Trophoblast cell (in vitro differentiated cells and primary cell): ENCODE measurements at regions not wholly inside any gene's neighbourhood (a gene's known extent, or its start where the extent isn't known, plus 50 kb on each side); places are given as distances from the start of the nearest gene placed in this dataset.

Experiments
- DNase-seq, 2 donors: peaks; one replicate each; pipeline ENCODE4 v3.0.0-alpha.2; 2016
- H2AFZ ChIP-seq: 2 replicates; pipeline ENCODE4 v1.6.1; 2013; ENCODE audit warnings: low read length, moderate library complexity, mild to moderate bottlenecking; ENCODE audit not compliant: insufficient read depth, poor library complexity
- H2AK5ac ChIP-seq: 2 replicates; pipeline ENCODE4 v1.6.1; 2013; ENCODE audit warnings: mild to moderate bottlenecking, low read length
- H2BK120ac ChIP-seq: 2 replicates; pipeline ENCODE4 v1.6.1; 2013; ENCODE audit warnings: low read length, mild to moderate bottlenecking, moderate library complexity; ENCODE audit not compliant: insufficient read depth, poor library complexity
- H2BK12ac ChIP-seq: 2 replicates; pipeline ENCODE4 v1.6.1; 2013; ENCODE audit warnings: mild to moderate bottlenecking, low read length, moderate library complexity
- H2BK5ac ChIP-seq: 2 replicates; pipeline ENCODE4 v1.6.1; 2013; ENCODE audit warnings: low read length, low read depth, moderate library complexity, mild to moderate bottlenecking; ENCODE audit not compliant: poor library complexity
- H3K14ac ChIP-seq: 2 replicates; pipeline ENCODE4 v1.6.1; 2013; ENCODE audit warnings: mild to moderate bottlenecking, low read length
- H3K18ac ChIP-seq: 2 replicates; pipeline ENCODE4 v1.6.1; 2013; ENCODE audit warnings: mild to moderate bottlenecking, low read length
- H3K23ac ChIP-seq: 2 replicates; pipeline ENCODE4 v1.6.1; 2013; ENCODE audit warnings: low read length
- H3K27ac ChIP-seq: 2 replicates; pipeline ENCODE4 v1.5.1; 2013; ENCODE audit warnings: low read depth, mild to moderate bottlenecking, inconsistent platforms, low read length, moderate library complexity
- H3K27me3 ChIP-seq: 2 replicates; pipeline ENCODE4 v1.6.1; 2013; ENCODE audit warnings: inconsistent platforms, mild to moderate bottlenecking, low read length, moderate library complexity; ENCODE audit not compliant: insufficient read depth
- H3K36me3 ChIP-seq, 2 experiments: 1 replicate in 1 of 2; 2 replicates in 1 of 2; pipeline ENCODE4 v1.6.1; 2013; ENCODE audit warnings: low read length in 2 of 2, mild to moderate bottlenecking in 2 of 2, moderate library complexity in 1 of 2; ENCODE audit not compliant: insufficient read depth in 2 of 2, control insufficient read depth in 1 of 2
- H3K4ac ChIP-seq: 2 replicates; pipeline ENCODE4 v1.6.1; 2013; ENCODE audit warnings: low read depth, mild to moderate bottlenecking, low read length, moderate library complexity
- H3K4me1 ChIP-seq, 2 experiments: 1 replicate in 1 of 2; 2 replicates in 1 of 2; pipeline ENCODE4 v1.6.1; 2013; ENCODE audit warnings: low read length in 2 of 2, mild to moderate bottlenecking in 2 of 2, moderate library complexity in 1 of 2; ENCODE audit not compliant: insufficient read depth in 2 of 2, control insufficient read depth in 1 of 2
- H3K4me2 ChIP-seq: 2 replicates; pipeline ENCODE4 v1.6.1; 2013; ENCODE audit warnings: inconsistent platforms, mild to moderate bottlenecking, low read length, moderate library complexity
- H3K4me3 ChIP-seq: 2 replicates; pipeline ENCODE4 v1.5.1; 2013; ENCODE audit warnings: mild to moderate bottlenecking, low read depth, low read length, inconsistent platforms
- H3K79me1 ChIP-seq: one replicate; pipeline ENCODE4 v1.6.1; 2013; ENCODE audit warnings: low read length
- H3K79me2 ChIP-seq: 2 replicates; pipeline ENCODE4 v1.6.1; 2013; ENCODE audit warnings: low read length, mild to moderate bottlenecking; ENCODE audit not compliant: control insufficient read depth, insufficient read depth, poor library complexity
- H3K9ac ChIP-seq: 2 replicates; pipeline ENCODE4 v1.6.1; 2013; ENCODE audit warnings: mild to moderate bottlenecking, low read length
- H3K9me3 ChIP-seq: 2 replicates; pipeline ENCODE4 v1.6.1; 2013; ENCODE audit warnings: low read depth, mild to moderate bottlenecking, control low read depth, inconsistent platforms, low read length; ENCODE audit not compliant: insufficient read depth
- H4K12ac ChIP-seq: 2 replicates; pipeline ENCODE4 v1.6.1; 2013; ENCODE audit warnings: low read depth, mild to moderate bottlenecking, low read length, moderate library complexity
- H4K8ac ChIP-seq: 2 replicates; pipeline ENCODE4 v1.6.1; 2013; ENCODE audit warnings: low read depth, mild to moderate bottlenecking, low read length, moderate library complexity
- H4K91ac ChIP-seq: one replicate; pipeline ENCODE4 v1.6.1; 2013; ENCODE audit warnings: low read depth, mild to moderate bottlenecking, low read length, moderate library complexity
- WGBS: extraction: QIAGEN DNeasy Blood & Tissue Kit; methylation state at CpG from one replicate; pipeline ENCODE4 v1.1.7; 2013; ENCODE audit warnings: missing lambda C conversion rate; ENCODE audit not compliant: insufficient read length, insufficient coverage; ENCODE audit errors: extremely low coverage; 5-methylcytosine and 5-hydroxymethylcytosine counted together

GRCh38 chr15:69647142-69647513 is 194.5 kb downstream of the RPLP1 start:
- H3K4me2 ChIP-seq, result no peak overlapping the region
- H3K27ac ChIP-seq, result no peak overlapping the region
- DNase-seq, result no peak
- no peak overlapping the region for H3K18ac ChIP-seq
- no peak overlapping the region for H3K9ac ChIP-seq
- H2BK120ac ChIP-seq, result no peak overlapping the region
- H3K4me1 ChIP-seq, result peaks cover 8 to 11% of the 10 kb centered on the region in 2 experiments
- no peaks in the 10 kb centered on the region for H3K27me3 ChIP-seq
- H2BK12ac ChIP-seq, result no peak overlapping the region
- no peak overlapping the region for H3K23ac ChIP-seq
- H4K12ac ChIP-seq, result no peak overlapping the region
- no peak overlapping the region for H3K4me3 ChIP-seq
- no peaks in the 10 kb centered on the region for H3K79me1 ChIP-seq
- no peak overlapping the region for H2BK5ac ChIP-seq
- H2AFZ ChIP-seq, result no peak overlapping the region
- H3K4ac ChIP-seq, result no peak overlapping the region
- H3K14ac ChIP-seq, result no peak overlapping the region
- H3K79me2 ChIP-seq, result no peaks in the 10 kb centered on the region
- no peak overlapping the region for H4K8ac ChIP-seq
- H2AK5ac ChIP-seq, result no peak overlapping the region
- H3K9me3 ChIP-seq, result no peaks in the 10 kb centered on the region
- no peaks in the 10 kb centered on the region for H3K36me3 ChIP-seq
- no peak overlapping the region for H4K91ac ChIP-seq
- no CpG with 5 or more reads among the region's 1 CpG for WGBS

GRCh38 chr15:69648212-69648611 is 195.6 kb downstream of the RPLP1 start:
- Histone ChIP-seq H3K14ac (no peak overlapping the region), H3K36me3 (no peaks in the 10 kb centered on the region), H2BK5ac (no peak overlapping the region), H2AK5ac (no peak overlapping the region), H2BK120ac (no peak overlapping the region), H4K12ac (no peak overlapping the region), H3K9ac (no peak overlapping the region), H4K91ac (no peak overlapping the region), H2AFZ (no peak overlapping the region), H3K79me1 (no peaks in the 10 kb centered on the region), H3K23ac (no peak overlapping the region), H3K9me3 (no peaks in the 10 kb centered on the region), H3K4me3 (no peak overlapping the region), H2BK12ac (no peak overlapping the region), H4K8ac (no peak overlapping the region), H3K4me2 (no peak overlapping the region), H3K27me3 (no peaks in the 10 kb centered on the region), H3K18ac (no peak overlapping the region), H3K79me2 (no peaks in the 10 kb centered on the region), H3K4me1 (peaks cover 8 to 11% of the 10 kb centered on the region in 2 experiments), H3K4ac (no peak overlapping the region), H3K27ac (no peak overlapping the region)
- WGBS, result no CpG with 5 or more reads among the region's 14 CpGs
- no peak for DNase-seq

DNA sequence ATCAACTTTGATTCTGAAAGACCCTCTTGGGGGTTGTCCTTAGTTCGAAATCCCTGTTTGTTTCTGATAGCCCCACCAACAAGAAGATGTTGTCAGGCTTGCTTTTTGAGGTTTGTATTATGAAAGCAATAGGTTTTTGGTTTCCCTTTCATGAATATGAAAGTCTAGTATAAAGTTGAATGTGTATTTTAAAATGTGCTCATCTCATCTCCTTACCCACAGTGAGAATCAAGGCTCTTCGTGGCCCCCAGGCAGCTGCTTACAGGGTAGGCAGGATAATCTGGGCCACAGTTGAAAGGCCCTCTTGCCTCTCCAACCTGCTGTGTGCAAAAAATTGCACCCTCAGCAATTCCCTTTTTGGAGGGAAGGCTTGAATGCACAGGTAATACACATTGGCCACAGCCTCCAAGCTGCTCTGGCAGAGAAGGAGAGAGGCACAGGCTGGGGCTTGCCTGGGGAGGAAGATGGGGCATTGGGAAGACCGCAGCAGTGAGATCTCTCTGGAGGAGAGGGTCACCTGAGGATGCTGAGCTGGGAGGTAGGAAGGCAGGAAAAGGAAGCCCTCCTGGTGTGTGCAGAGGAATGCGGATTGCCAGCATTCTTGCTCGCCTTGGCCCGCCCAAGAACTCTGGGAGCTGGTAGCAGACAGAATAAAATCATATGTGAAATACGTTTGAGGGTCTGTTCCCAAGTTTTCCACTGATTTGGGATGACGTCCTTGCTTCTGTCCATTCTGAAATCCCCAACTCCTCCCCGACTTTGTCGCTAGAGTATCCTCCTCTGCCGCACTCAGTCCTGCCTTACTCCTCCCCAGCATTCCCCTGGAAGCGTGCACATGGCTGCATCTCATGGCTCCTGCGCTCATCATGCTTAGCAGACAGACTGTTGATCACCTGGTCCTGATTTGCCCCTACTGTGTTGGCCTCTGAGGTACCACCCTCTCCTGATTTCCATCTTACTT is 196.4 kb downstream of the RPLP1 start:
- Histone ChIP-seq H4K12ac (no peak overlapping the region), H4K8ac (no peak overlapping the region), H2BK5ac (no peak overlapping the region), H4K91ac (no peak overlapping the region), H3K9ac (no peak overlapping the region), H3K79me2 (no peaks in the 10 kb centered on the region), H3K18ac (no peak overlapping the region), H3K27me3 (no peaks in the 10 kb centered on the region), H3K9me3 (no peaks in the 10 kb centered on the region), H2BK12ac (no peak overlapping the region), H3K79me1 (no peaks in the 10 kb centered on the region), H3K4me2 (peak overlapping the region; percentile 28), H3K4ac (no peak overlapping the region), H2AFZ (no peak overlapping the region), H3K36me3 (no peaks in the 10 kb centered on the region), H3K14ac (no peak overlapping the region), H3K4me3 (no peak overlapping the region), H3K27ac (no peak overlapping the region), H2BK120ac (no peak overlapping the region), H3K23ac (no peak overlapping the region), H2AK5ac (no peak overlapping the region), H3K4me1 (peaks cover 8 to 11% of the 10 kb centered on the region in 2 experiments)
- peak; percentile 52 to 68 for DNase-seq
- WGBS, result no CpG with 5 or more reads among the region's 13 CpGs

- no peaks in the 10 kb centered on the region for H3K79me2 ChIP-seq
- H2BK120ac ChIP-seq, result no peak overlapping the region
- WGBS, result no CpG with 5 or more reads among the region's 1 CpG
- H3K4me3 ChIP-seq, result no peak overlapping the region
- H3K27ac ChIP-seq, result no peak overlapping the region
- no peak overlapping the region for H2AK5ac ChIP-seq
- no peak overlapping the region for H4K8ac ChIP-seq
- no peak overlapping the region for H4K12ac ChIP-seq
- no peaks in the 10 kb centered on the region for H3K36me3 ChIP-seq
- no peaks in the 10 kb centered on the region for H3K9me3 ChIP-seq
- no peak overlapping the region for H2BK5ac ChIP-seq
- no peaks in the 10 kb centered on the region for H3K27me3 ChIP-seq
- no peaks in the 10 kb centered on the region for H3K79me1 ChIP-seq
- H3K9ac ChIP-seq, result no peak overlapping the region
- no peak overlapping the region for H2BK12ac ChIP-seq
- peaks cover 8 to 11% of the 10 kb centered on the region in 2 experiments for H3K4me1 ChIP-seq
- no peak overlapping the region for H2AFZ ChIP-seq
- no peak overlapping the region for H3K18ac ChIP-seq
- DNase-seq, result no peak
- no peak overlapping the region for H3K4me2 ChIP-seq
- H4K91ac ChIP-seq, result no peak overlapping the region
- no peak overlapping the region for H3K14ac ChIP-seq
- H3K4ac ChIP-seq, result no peak overlapping the region
- peak overlapping the region; percentile 99 for H3K23ac ChIP-seq
These were observed 199.7 kb downstream of the RPLP1 start for GRCh38 chr15:69652293-69652692.
